Type B pancreatic cell (in vitro differentiated cells): ENCODE measurements at regions not wholly inside any gene's neighbourhood (a gene's known extent, or its start where the extent isn't known, plus 50 kb on each side); places are given as distances from the start of the nearest gene placed in this dataset.

ENCODE experiments used
- DNase-seq: peaks from one replicate; pipeline ENCODE4 v3.0.0; 2021; ENCODE audit warnings: mixed read lengths; ENCODE audit not compliant: unreplicated experiment; ENCODE audit errors: extremely low spot score
- H3K27ac Mint-ChIP-seq: 2 replicates; pipeline ENCODE4 v1.8.0; 2021; ENCODE audit warnings: mild to moderate bottlenecking, mixed read lengths
- H3K27me3 Mint-ChIP-seq: 2 replicates; pipeline ENCODE4 v1.8.0; 2021; ENCODE audit warnings: mixed read lengths
- H3K36me3 Mint-ChIP-seq: 2 replicates; pipeline ENCODE4 v1.8.0; 2021; ENCODE audit warnings: mixed read lengths
- H3K4me1 Mint-ChIP-seq: one replicate; pipeline ENCODE4 v1.8.0; 2021; ENCODE audit warnings: mixed read lengths; ENCODE audit not compliant: unreplicated experiment
- H3K4me3 Mint-ChIP-seq: 2 replicates; pipeline ENCODE4 v1.8.0; 2021; ENCODE audit warnings: mild to moderate bottlenecking, mixed read lengths
- H3K9me3 Mint-ChIP-seq: 2 replicates; pipeline ENCODE4 v1.8.0; 2021; ENCODE audit warnings: mixed read lengths
- CTCF ChIP-seq: fragments of 200-600 bp; sonication (generic); conservative IDR thresholded peaks from 2 replicates; pipeline ENCODE4 v1.5.0; 2021; ENCODE audit warnings: antibody characterized with exemption, mild to moderate bottlenecking

- no peak for TF ChIP-seq CTCF
- Mint-ChIP-seq H3K9me3 (no peaks in the 10 kb centered on the region), H3K4me1 (peaks cover 11% of the 10 kb centered on the region), H3K36me3 (no peaks in the 10 kb centered on the region), H3K27ac (no peak overlapping the region), H3K27me3 (no peaks in the 10 kb centered on the region), H3K4me3 (no peak overlapping the region)
- no peak for DNase-seq
Observed at GRCh38 chr10:4266416-4267085, 481.5 kb upstream of the KLF6 start.

- no peaks in the 10 kb centered on the region for H3K27me3 Mint-ChIP-seq
Observed at GRCh38 chr10:4265964-4266363, 481.0 kb upstream of the KLF6 start.

GRCh38 chr10:4264209-4264865 is 479.3 kb upstream of the KLF6 start:
- TF ChIP-seq CTCF: no peak
- DNase-seq: no peak
- no peak overlapping the region for H3K4me3 Mint-ChIP-seq
- peaks cover 10% of the 10 kb centered on the region for H3K4me1 Mint-ChIP-seq
- H3K27ac Mint-ChIP-seq: no peak overlapping the region
- H3K9me3 Mint-ChIP-seq: no peaks in the 10 kb centered on the region
- no peaks in the 10 kb centered on the region for H3K36me3 Mint-ChIP-seq
- H3K27me3 Mint-ChIP-seq: no peaks in the 10 kb centered on the region

More at GRCh38 chr10:4265964-4266363, 481.0 kb upstream of the KLF6 start:
- TF ChIP-seq CTCF: no peak
- Mint-ChIP-seq H3K36me3 (no peaks in the 10 kb centered on the region), H3K4me1 (peaks cover 11% of the 10 kb centered on the region), H3K9me3 (no peaks in the 10 kb centered on the region), H3K27ac (no peak overlapping the region), H3K4me3 (no peak overlapping the region)
- DNase-seq: no peak

- H3K27ac Mint-ChIP-seq: no peak overlapping the region
- H3K27me3 Mint-ChIP-seq: no peaks in the 10 kb centered on the region
- H3K4me3 Mint-ChIP-seq: no peak overlapping the region
- H3K4me1 Mint-ChIP-seq: peaks cover 10% of the 10 kb centered on the region
- no peak for TF ChIP-seq CTCF
- H3K36me3 Mint-ChIP-seq: no peaks in the 10 kb centered on the region
- no peaks in the 10 kb centered on the region for H3K9me3 Mint-ChIP-seq
- DNase-seq: no peak
Observed at GRCh38 chr10:4263601-4263921, 478.6 kb upstream of the KLF6 start.

- H3K27me3 Mint-ChIP-seq: no peaks in the 10 kb centered on the region
- no peak overlapping the region for H3K4me3 Mint-ChIP-seq
- DNase-seq: no peak
- no peak overlapping the region for H3K27ac Mint-ChIP-seq
- H3K36me3 Mint-ChIP-seq: no peaks in the 10 kb centered on the region
- peaks cover 10% of the 10 kb centered on the region for H3K4me1 Mint-ChIP-seq
- no peak for TF ChIP-seq CTCF
- no peaks in the 10 kb centered on the region for H3K9me3 Mint-ChIP-seq
Observed at GRCh38 chr10:4262870-4263600, 478.0 kb upstream of the KLF6 start.
